Gastrocnemius medialis (tissue), 4 donors: ENCODE measurements at regions not wholly inside any gene's neighbourhood (a gene's known extent, or its start where the extent isn't known, plus 50 kb on each side); places are given as distances from the start of the nearest gene placed in this dataset.
"Not testable (repeated sequence)": the region's sequence is repeated elsewhere in the genome, so short reads cannot be mapped to it uniquely, and the experiment has no call there.

Experiments
- ATAC-seq, 2 donors: fragments of 150-250 bp; one replicate each; pipeline ENCODE4 v1.9.1; 2016
- DNase-seq, 2 donors: peaks; one replicate each; pipeline ENCODE4 v3.0.0-alpha.2; 2019
- H3K27ac ChIP-seq, 4 donors: fragments of 200-600 bp; sonication (generic); 1 replicate in 1 of 4; 2 replicates in 3 of 4; pipeline ENCODE4 v1.5.1; 2016 to 2018; ENCODE audit warnings: mild to moderate bottlenecking in 2 of 4, moderate library complexity in 1 of 4
- H3K27me3 ChIP-seq, 3 donors: fragments of 200-600 bp; sonication (generic) in 2 of 3; 1 replicate in 1 of 3; 2 replicates in 2 of 3; pipeline versions ENCODE4 v1.5.1 to v1.6.0; 2016 to 2019; ENCODE audit warnings: mild to moderate bottlenecking in 1 of 3, moderate library complexity in 1 of 3
- H3K36me3 ChIP-seq, 2 donors: fragments of 200-600 bp; sonication (generic) in 1 of 2; one replicate each; pipeline ENCODE4 v1.5.1; 2017 to 2018
- H3K4me1 ChIP-seq, 2 donors: fragments of 200-600 bp; sonication (generic) in 1 of 2; one replicate each; pipeline ENCODE4 v1.5.1; 2016 to 2017; ENCODE audit warnings: mild to moderate bottlenecking in 2 of 2
- H3K4me3 ChIP-seq, 4 donors: fragments of 200-600 bp; sonication (generic) in 3 of 4; 1 replicate in 1 of 4; 2 replicates in 3 of 4; pipeline ENCODE4 v1.5.1; 2016 to 2019; ENCODE audit warnings: mild to moderate bottlenecking in 2 of 4
- H3K9me3 ChIP-seq, 3 donors: fragments of 200-600 bp; sonication (generic) in 2 of 3; 1 replicate in 1 of 3; 2 replicates in 2 of 3; pipeline ENCODE4 v1.5.1; 2016 to 2019
- POLR2A ChIP-seq, 2 donors: fragments of 450-650 bp; IDR thresholded peaks; one replicate each; pipeline ENCODE4 v1.6.1; 2017; ENCODE audit warnings: antibody characterized with exemption in 2 of 2, mild to moderate bottlenecking in 2 of 2, moderate library complexity in 2 of 2
- in situ Hi-C, 4 donors: fragments of 200-750 bp; cut with MboI; loops; one replicate each; pipeline versions ENCODE4 v1.15.0 to v1.8.0; 2017; ENCODE audit warnings: low sequenced_read_pairs in 4 of 4
- intact Hi-C: fragments of 100-400 bp; cut with DNase I; formaldehyde crosslinking; loops from one replicate; pipeline ENCODE4 v1.15.1; 2023; ENCODE audit warnings: low total_unique reads
- TF ChIP-seq, protein P1 (sequence below), 5 experiments: fragments of 450-650 bp in 3 of 5; fragments of 200-600 bp in 2 of 5; sonication (generic) in 2 of 5; IDR thresholded peaks in 4 of 5; conservative IDR thresholded peaks in 1 of 5; 1 replicate in 4 of 5; 2 replicates in 1 of 5; pipeline ENCODE4 v1.5.1; 2016 to 2019; ENCODE audit warnings: antibody characterized with exemption in 5 of 5, mild to moderate bottlenecking in 3 of 5, moderate library complexity in 3 of 5

DNA sequence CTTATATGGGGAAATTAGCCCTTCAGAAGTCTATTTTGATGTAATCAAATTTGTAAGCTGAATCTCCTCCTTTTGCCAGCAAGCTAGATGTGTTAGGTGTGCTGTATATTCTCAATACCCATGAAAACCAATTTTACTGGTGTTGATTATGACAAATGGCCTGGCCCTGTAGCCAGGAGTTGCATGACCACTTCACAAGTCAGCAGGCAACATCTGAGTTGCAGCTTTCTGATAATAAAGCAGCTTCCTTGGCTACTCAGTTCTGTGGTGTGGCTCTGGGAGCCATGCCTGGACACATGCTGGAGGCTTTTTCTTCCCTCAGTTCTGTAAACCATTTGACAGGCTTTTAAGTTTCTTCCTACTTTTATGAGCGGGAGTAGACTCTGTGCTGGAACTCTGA lies 154.1 kb upstream of the CXCL13 start:
- H3K27ac ChIP-seq = no peak overlapping the region

DNA sequence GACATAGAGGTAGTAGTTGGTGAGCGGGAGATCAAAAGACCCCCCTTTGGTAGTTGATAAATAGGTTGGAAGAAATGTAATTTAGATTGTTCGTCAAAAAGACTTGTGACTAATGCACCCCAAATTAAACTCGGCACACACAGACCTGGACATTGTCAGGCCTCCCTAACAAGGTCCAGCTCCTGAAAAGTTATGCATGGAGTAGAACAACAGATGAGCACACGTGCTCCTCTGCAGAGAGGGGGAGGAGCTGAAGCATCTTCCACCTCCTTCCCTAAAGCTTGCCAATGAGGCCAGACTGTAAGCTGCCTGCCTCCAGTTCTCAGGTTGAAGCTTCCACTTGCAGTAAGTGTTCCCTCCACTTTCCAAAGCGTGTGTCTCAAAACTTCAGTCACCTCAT lies 153.5 kb upstream of the CXCL13 start:
- in situ Hi-C loops, DNase-seq, intact Hi-C loops, H3K9me3 ChIP-seq, ATAC-seq, H3K27ac ChIP-seq, H3K27me3 ChIP-seq, H3K36me3 ChIP-seq, H3K4me1 ChIP-seq, H3K4me3 ChIP-seq: not testable (repeated sequence)

More for the DNA sequence above, 154.1 kb upstream of the CXCL13 start:
- TF ChIP-seq, protein P1, sequence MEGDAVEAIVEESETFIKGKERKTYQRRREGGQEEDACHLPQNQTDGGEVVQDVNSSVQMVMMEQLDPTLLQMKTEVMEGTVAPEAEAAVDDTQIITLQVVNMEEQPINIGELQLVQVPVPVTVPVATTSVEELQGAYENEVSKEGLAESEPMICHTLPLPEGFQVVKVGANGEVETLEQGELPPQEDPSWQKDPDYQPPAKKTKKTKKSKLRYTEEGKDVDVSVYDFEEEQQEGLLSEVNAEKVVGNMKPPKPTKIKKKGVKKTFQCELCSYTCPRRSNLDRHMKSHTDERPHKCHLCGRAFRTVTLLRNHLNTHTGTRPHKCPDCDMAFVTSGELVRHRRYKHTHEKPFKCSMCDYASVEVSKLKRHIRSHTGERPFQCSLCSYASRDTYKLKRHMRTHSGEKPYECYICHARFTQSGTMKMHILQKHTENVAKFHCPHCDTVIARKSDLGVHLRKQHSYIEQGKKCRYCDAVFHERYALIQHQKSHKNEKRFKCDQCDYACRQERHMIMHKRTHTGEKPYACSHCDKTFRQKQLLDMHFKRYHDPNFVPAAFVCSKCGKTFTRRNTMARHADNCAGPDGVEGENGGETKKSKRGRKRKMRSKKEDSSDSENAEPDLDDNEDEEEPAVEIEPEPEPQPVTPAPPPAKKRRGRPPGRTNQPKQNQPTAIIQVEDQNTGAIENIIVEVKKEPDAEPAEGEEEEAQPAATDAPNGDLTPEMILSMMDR (IDR thresholded peaks at IDR 0.05 in 4 of 5, conservative IDR thresholded peaks at IDR 0.05 in 1 of 5) = no peak
- TF ChIP-seq POLR2A (IDR thresholded peaks at IDR 0.05) = no peak
- DNase-seq (no peak), ATAC-seq (no peak)
- H3K36me3 ChIP-seq = no peaks in the 10 kb centered on the region
- H3K4me1 ChIP-seq = no peaks in the 10 kb centered on the region
- intact Hi-C loops (no loop called here), in situ Hi-C loops (no loop called here)
- no peak overlapping the region for H3K4me3 ChIP-seq
- H3K9me3 ChIP-seq = no peaks in the 10 kb centered on the region
- H3K27me3 ChIP-seq = no peaks in the 10 kb centered on the region

DNA sequence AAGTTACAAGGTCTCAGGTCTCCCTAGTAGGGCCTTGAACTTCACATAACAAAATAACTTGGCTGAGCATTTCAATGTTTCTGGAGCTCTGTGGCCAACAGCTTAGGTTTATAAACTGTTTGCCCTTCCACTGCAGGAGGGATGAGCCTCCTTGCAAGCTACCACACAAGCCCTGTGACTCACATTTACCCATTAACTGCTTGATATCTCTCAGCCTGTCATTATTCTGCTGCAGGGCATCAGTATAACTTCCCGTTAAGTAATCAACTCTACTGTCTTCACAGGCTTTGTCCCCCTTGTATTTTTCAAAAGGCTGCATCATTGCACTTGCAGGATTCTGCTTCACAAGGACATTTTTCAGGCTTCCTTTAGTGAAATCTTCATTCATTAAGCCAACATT lies 151.7 kb upstream of the CXCL13 start:
- in situ Hi-C loops = no loop called here
- Histone ChIP-seq H3K27ac (no peak overlapping the region), H3K27me3 (no peaks in the 10 kb centered on the region), H3K4me3 (no peak overlapping the region), H3K9me3 (no peaks in the 10 kb centered on the region), H3K36me3 (no peaks in the 10 kb centered on the region), H3K4me1 (no peaks in the 10 kb centered on the region)
- ATAC-seq (no peak), DNase-seq (no peak)
- no peak for TF ChIP-seq POLR2A (IDR thresholded peaks at IDR 0.05)
- intact Hi-C loops = no loop called here

DNA sequence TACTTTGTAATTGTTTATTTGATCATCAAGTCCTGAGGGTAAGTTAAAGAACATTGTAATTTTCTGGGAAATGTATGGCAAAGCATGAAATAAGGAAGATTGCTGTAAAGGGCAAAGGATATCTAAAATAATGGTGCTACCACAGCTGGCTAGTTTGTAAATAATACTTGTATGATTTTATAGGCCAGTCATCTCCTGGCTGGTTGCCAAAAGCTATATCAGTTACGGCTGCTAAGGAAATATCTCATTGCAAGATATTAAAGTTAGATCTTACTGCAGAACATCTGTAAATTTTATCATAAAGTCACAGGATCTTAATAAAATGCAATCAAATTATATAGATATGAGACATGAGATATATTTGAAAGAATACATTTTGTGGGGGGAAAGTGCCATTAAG lies 150.8 kb upstream of the CXCL13 start:
- no peak for ATAC-seq
- in situ Hi-C loops = no loop called here
- intact Hi-C loops = no loop called here

DNA sequence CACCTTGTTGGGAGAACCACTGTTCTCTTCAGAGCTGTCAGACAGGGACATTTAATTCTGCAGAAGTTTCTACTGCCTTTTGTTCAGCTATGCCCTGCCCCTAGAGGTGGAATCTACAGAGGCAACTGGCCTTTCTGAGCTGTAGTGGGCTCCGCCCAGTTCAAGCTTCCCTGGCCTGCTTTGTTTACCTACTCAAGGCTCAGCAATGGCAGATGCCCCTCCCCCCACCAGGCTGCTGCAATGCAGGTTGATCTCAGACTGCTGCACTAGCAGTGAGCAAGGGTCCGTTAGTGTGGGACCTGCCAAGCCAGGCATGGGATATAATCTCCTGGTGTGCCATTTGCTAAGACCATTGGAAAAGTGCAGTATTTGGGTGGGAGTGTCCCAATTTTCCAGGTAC lies 141.5 kb upstream of the CXCL13 start:
- ATAC-seq, H3K36me3 ChIP-seq, DNase-seq, H3K27me3 ChIP-seq, in situ Hi-C loops, H3K9me3 ChIP-seq, H3K4me1 ChIP-seq, intact Hi-C loops, H3K27ac ChIP-seq, H3K4me3 ChIP-seq: not testable (repeated sequence)

More for the DNA sequence above, 150.8 kb upstream of the CXCL13 start:
- TF ChIP-seq, protein P1 (IDR thresholded peaks at IDR 0.05 in 4 of 5, conservative IDR thresholded peaks at IDR 0.05 in 1 of 5) = no peak
- no peak for TF ChIP-seq POLR2A (IDR thresholded peaks at IDR 0.05)
- Histone ChIP-seq H3K4me3 (no peak overlapping the region), H3K27ac (no peak overlapping the region), H3K4me1 (no peaks in the 10 kb centered on the region), H3K36me3 (no peaks in the 10 kb centered on the region), H3K9me3 (no peaks in the 10 kb centered on the region), H3K27me3 (no peaks in the 10 kb centered on the region)
- no peak for DNase-seq

DNA sequence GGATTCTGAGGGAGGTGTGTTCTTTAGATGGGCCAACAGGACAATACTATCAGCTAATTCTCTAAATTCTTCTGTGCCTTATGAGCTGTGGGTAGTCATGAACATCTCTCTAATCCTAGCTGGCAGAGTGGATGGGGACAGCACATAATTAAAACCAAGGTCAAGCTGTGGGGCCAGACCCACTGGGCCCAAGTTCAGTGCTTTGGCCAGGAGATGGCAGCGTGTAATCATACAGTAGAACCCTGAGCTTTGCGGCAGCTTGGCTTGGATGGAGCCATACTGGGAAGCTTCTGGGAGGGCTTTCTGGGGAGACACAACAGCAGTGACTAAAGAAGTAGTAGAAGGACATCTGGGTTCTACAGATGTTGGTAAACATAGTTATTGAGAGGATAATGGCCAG lies 140.3 kb upstream of the CXCL13 start:
- TF ChIP-seq POLR2A (IDR thresholded peaks at IDR 0.05) = no peak
- TF ChIP-seq, protein P1 (IDR thresholded peaks at IDR 0.05 in 4 of 5, conservative IDR thresholded peaks at IDR 0.05 in 1 of 5) = peak in 3 of 5 experiments; percentile 15 to 37 (median 20)
- DNase-seq (no peak), ATAC-seq (no peak)
- intact Hi-C loops = no loop called here
- no peak overlapping the region for H3K4me3 ChIP-seq
- no peaks in the 10 kb centered on the region for H3K9me3 ChIP-seq
- H3K27ac ChIP-seq = no peak overlapping the region
- H3K4me1 ChIP-seq = no peaks in the 10 kb centered on the region
- in situ Hi-C loops = no loop called here
- no peaks in the 10 kb centered on the region for H3K27me3 ChIP-seq
- no peaks in the 10 kb centered on the region for H3K36me3 ChIP-seq
